Endothelial cell (in vitro differentiated cells): ENCODE measurements at regions not wholly inside any gene's neighbourhood (a gene's known extent, or its start where the extent isn't known, plus 50 kb on each side); places are given as distances from the start of the nearest gene placed in this dataset.

Experiments used
- DNase-seq: peaks from one replicate; pipeline ENCODE4 v3.0.0; 2021; ENCODE audit warnings: low spot score
- H3K27ac Mint-ChIP-seq: one replicate; pipeline ENCODE4 v1.8.0; 2021; ENCODE audit warnings: mixed read lengths, inconsistent platforms; ENCODE audit not compliant: unreplicated experiment
- H3K27me3 Mint-ChIP-seq: one replicate; pipeline ENCODE4 v1.8.0; 2021; ENCODE audit warnings: mild to moderate bottlenecking, moderate library complexity, mixed read lengths, inconsistent platforms; ENCODE audit not compliant: unreplicated experiment
- H3K36me3 Mint-ChIP-seq: one replicate; pipeline ENCODE4 v1.8.0; 2021; ENCODE audit warnings: mild to moderate bottlenecking, low read depth, mixed read lengths, inconsistent platforms; ENCODE audit not compliant: unreplicated experiment
- H3K4me1 Mint-ChIP-seq: one replicate; pipeline ENCODE4 v1.8.0; 2021; ENCODE audit warnings: mild to moderate bottlenecking, mixed read lengths, inconsistent platforms; ENCODE audit not compliant: unreplicated experiment
- H3K4me3 Mint-ChIP-seq: one replicate; pipeline ENCODE4 v1.8.0; 2021; ENCODE audit warnings: mild to moderate bottlenecking, mixed read lengths, inconsistent platforms; ENCODE audit not compliant: unreplicated experiment
- H3K9me3 Mint-ChIP-seq: one replicate; pipeline ENCODE4 v1.8.0; 2021; ENCODE audit warnings: mixed read lengths, inconsistent platforms; ENCODE audit not compliant: unreplicated experiment
- TF ChIP-seq, protein P1 (sequence below): fragments of 200-600 bp; sonication (generic); IDR thresholded peaks from one replicate; pipeline ENCODE4 v1.5.0; 2021; ENCODE audit warnings: antibody characterized with exemption; ENCODE audit not compliant: unreplicated experiment

DNA sequence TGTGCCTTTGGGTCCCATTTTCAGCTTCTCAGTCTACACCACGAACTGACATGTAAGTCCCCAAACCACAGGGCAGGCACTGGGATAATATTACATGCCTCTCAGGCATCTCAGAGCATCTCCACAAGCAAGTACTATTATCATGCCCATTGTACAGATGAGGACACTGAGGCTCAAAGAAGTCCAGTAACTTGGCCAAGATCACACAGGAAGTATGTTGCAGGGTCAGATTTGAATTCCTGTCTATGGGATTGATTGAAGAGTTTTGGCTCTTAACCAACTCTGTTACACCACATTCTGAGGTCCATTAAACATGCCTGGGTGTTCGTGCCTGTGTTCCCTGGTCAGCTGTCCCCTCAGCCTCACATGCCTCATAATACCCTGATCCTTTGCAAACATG, 319.8 kb downstream of the FOXO1 start:
- no peak for DNase-seq
- H3K27ac Mint-ChIP-seq: no peak overlapping the region
- no peaks in the 10 kb centered on the region for H3K27me3 Mint-ChIP-seq
- TF ChIP-seq, protein P1, sequence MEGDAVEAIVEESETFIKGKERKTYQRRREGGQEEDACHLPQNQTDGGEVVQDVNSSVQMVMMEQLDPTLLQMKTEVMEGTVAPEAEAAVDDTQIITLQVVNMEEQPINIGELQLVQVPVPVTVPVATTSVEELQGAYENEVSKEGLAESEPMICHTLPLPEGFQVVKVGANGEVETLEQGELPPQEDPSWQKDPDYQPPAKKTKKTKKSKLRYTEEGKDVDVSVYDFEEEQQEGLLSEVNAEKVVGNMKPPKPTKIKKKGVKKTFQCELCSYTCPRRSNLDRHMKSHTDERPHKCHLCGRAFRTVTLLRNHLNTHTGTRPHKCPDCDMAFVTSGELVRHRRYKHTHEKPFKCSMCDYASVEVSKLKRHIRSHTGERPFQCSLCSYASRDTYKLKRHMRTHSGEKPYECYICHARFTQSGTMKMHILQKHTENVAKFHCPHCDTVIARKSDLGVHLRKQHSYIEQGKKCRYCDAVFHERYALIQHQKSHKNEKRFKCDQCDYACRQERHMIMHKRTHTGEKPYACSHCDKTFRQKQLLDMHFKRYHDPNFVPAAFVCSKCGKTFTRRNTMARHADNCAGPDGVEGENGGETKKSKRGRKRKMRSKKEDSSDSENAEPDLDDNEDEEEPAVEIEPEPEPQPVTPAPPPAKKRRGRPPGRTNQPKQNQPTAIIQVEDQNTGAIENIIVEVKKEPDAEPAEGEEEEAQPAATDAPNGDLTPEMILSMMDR: no peak
- no peaks in the 10 kb centered on the region for H3K9me3 Mint-ChIP-seq
- peaks cover 35% of the 10 kb centered on the region for H3K4me1 Mint-ChIP-seq
- no peak overlapping the region for H3K4me3 Mint-ChIP-seq
- H3K36me3 Mint-ChIP-seq: no peaks in the 10 kb centered on the region

DNA sequence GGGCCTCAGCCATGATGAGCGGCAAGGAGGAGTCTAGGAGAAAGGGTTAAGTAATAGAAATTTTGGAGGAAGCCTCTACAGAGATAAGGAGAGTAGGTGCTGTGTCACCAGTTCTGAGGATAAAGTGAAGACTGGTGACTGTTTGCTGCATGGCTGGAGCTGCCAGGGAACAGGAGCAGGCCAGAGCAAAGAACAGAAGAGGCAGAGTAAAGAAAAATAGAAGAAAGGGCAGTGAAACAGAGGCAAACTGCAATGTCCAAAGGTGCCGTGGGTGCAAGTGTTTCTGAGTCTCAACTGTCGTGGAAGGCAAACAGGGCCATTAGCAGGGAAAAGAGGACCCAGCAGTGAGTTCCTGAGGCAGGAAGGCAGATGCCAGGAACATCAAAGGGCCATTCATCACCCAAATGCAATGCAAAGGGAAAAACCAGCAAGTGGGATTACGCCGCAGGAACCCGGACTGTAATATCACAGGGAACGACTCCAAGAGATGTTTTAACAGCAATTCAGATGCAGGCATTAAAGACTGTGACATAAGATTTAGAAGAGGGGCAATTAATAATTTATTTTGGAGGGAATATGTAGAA, 318.3 kb downstream of the FOXO1 start:
- Mint-ChIP-seq H3K36me3 (no peaks in the 10 kb centered on the region), H3K27ac (no peak overlapping the region), H3K4me3 (no peak overlapping the region), H3K27me3 (peaks cover 1% of the 10 kb centered on the region), H3K9me3 (no peaks in the 10 kb centered on the region), H3K4me1 (peaks cover 39% of the 10 kb centered on the region)
- no peak for DNase-seq
- TF ChIP-seq, protein P1: no peak

DNA sequence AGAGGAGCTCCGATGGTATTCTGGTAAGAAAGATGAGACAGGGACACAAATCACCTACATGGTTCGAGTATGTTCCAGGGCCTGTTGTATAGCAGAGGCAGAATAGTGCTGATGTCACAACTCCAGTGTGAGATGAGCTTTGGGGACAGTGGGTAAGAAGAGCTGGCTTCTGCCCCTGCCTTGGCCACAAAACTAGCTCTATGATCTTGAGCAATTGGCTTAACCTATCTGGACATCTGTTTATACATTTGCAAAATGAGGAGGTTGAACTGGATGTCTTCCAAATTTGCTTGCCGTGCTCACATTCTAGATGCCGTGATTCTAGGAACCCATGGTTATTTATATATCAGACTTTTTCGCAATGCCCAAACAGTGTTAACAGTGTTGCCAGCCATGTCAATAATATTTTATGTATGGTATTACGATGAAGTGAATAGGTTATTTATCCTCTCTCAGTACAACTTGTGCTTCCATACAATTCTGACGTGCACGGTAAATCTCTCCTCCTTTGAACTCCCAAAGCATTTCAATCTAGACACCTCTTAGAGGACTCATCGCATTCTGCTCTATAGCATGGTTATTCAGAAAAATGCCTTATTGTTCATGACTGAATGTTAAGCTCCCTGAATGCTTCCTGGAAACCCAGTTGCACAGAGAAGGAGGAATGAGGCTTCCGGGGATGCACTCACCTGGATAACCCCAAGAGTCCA, 316.0 kb downstream of the FOXO1 start:
- Mint-ChIP-seq H3K27me3 (peaks cover 6% of the 10 kb centered on the region), H3K4me1 (peaks cover 38% of the 10 kb centered on the region), H3K4me3 (no peak overlapping the region), H3K36me3 (peaks cover 1% of the 10 kb centered on the region), H3K27ac (no peak overlapping the region), H3K9me3 (no peaks in the 10 kb centered on the region)
- TF ChIP-seq, protein P1: no peak
- no peak for DNase-seq

DNA sequence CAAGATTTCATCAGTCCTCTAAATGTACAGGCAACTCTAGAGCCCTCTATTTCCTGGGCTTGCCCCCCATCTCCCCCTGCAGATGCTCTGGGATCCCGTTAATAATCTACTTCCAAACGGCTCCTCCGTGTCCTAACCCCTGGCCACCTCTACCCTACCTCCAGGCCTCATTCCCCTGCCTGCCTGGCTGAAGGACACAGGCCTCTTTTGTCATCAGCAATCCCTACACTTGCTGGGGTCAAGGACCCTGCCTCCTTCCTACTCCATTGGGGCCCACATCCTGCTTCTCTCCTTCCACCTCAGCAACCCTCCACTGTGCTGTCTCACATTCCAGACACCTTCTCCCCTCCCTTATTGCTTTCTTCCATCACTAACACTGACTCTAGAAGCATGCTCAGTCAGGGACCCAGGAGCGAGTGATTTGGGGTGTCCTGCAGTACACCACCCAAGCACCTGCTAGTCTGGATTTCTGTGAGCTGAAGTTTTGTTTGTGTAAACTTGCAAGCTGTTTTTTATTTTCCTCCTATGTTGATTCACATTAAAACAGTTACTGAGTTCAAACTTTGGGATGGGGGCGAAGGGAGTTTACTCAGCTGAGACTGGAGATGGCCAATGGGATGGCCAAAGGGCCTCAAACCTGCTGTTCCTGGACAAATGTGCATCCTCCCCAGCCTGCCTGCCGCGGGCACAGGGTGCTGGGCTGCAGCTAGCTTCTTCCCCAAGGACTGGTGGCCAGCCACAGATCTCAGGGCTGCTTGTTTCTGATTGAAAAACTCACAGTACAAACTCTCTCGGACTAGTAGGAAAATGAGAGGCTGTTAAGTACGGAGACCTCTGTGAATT, 314.7 kb downstream of the FOXO1 start:
- H3K27ac Mint-ChIP-seq: no peak overlapping the region

More for the DNA sequence above, 314.7 kb downstream of the FOXO1 start:
- Mint-ChIP-seq H3K4me1 (peaks cover 35% of the 10 kb centered on the region), H3K36me3 (peaks cover 8% of the 10 kb centered on the region), H3K4me3 (no peak overlapping the region), H3K9me3 (no peaks in the 10 kb centered on the region), H3K27me3 (peaks cover 6% of the 10 kb centered on the region)
- DNase-seq: no peak
- TF ChIP-seq, protein P1: no peak
